CD4-positive, CD25-positive, alpha-beta regulatory T cell (primary cell): ENCODE measurements at regions not wholly inside any gene's neighbourhood (a gene's known extent, or its start where the extent isn't known, plus 50 kb on each side); places are given as distances from the start of the nearest gene placed in this dataset.

Experiments
- ATAC-seq, 2 donors: fragments of 150-1000 bp; cut with Tn5 transposase; one replicate each; pipeline ENCODE4 v1.10.0; 2021; ENCODE audit warnings: low read depth in 2 of 2, moderate number of reproducible peaks in 2 of 2, moderate library complexity in 1 of 2
- DNase-seq, 3 donors: peaks; one replicate each; pipeline versions ENCODE4 v3.0.0 to v3.0.0-alpha.2; 2012 to 2022; ENCODE audit warnings: mixed read lengths in 1 of 3
- H3K27ac ChIP-seq: one replicate; pipeline ENCODE4 v1.7.0; 2013; ENCODE audit warnings: mild to moderate bottlenecking, low read length; ENCODE audit not compliant: insufficient read depth, poor library complexity, severe bottlenecking
- H3K27me3 ChIP-seq: one replicate; pipeline ENCODE4 v1.7.0; 2013; ENCODE audit warnings: low read length; ENCODE audit not compliant: control insufficient read depth, insufficient read depth
- H3K36me3 ChIP-seq: one replicate; pipeline ENCODE4 v1.7.0; 2013; ENCODE audit warnings: mild to moderate bottlenecking, low read length, moderate library complexity; ENCODE audit not compliant: control insufficient read depth, insufficient read depth
- H3K4me1 ChIP-seq: 2 replicates; pipeline ENCODE4 v1.7.0; 2013; ENCODE audit warnings: mild to moderate bottlenecking, low read length; ENCODE audit not compliant: insufficient read depth, control insufficient read depth, poor library complexity, severe bottlenecking
- H3K4me3 ChIP-seq: one replicate; pipeline ENCODE4 v1.7.0; 2013; ENCODE audit warnings: low read depth, mild to moderate bottlenecking, low read length, moderate library complexity
- H3K9me3 ChIP-seq, 2 experiments: 1 replicate in 1 of 2; 2 replicates in 1 of 2; pipeline ENCODE4 v1.7.0; 2013; ENCODE audit warnings: low read length in 2 of 2, mild to moderate bottlenecking in 1 of 2, moderate library complexity in 1 of 2; ENCODE audit not compliant: control insufficient read depth in 2 of 2
- H3K27ac Mint-ChIP-seq, 3 donors: one replicate each; pipeline ENCODE4 v1.8.0; 2020 to 2022; ENCODE audit warnings: mild to moderate bottlenecking in 3 of 3, mixed read lengths in 3 of 3, moderate library complexity in 2 of 3
- H3K27me3 Mint-ChIP-seq: one replicate; pipeline ENCODE4 v1.8.0; 2022; ENCODE audit warnings: mild to moderate bottlenecking, mixed read lengths
- H3K36me3 Mint-ChIP-seq: one replicate; pipeline ENCODE4 v1.8.0; 2020; ENCODE audit warnings: mixed read lengths
- H3K4me1 Mint-ChIP-seq, 4 donors: one replicate each; pipeline ENCODE4 v1.8.0; 2020 to 2022; ENCODE audit warnings: mixed read lengths in 4 of 4, mild to moderate bottlenecking in 1 of 4
- H3K4me3 Mint-ChIP-seq, 4 donors: one replicate each; pipeline ENCODE4 v1.8.0; 2020 to 2022; ENCODE audit warnings: mild to moderate bottlenecking in 4 of 4, mixed read lengths in 4 of 4, moderate library complexity in 3 of 4
- H3K9me3 Mint-ChIP-seq, 7 donors: one replicate each; pipeline ENCODE4 v1.8.0; 2020 to 2022; ENCODE audit warnings: mixed read lengths in 7 of 7, mild to moderate bottlenecking in 3 of 7, moderate library complexity in 2 of 7

- Mint-ChIP-seq H3K4me1 (no peaks in the 10 kb centered on the region), H3K27me3 (no peaks in the 10 kb centered on the region), H3K27ac (no peak overlapping the region), H3K4me3 (no peak overlapping the region), H3K9me3 (peaks cover 0 to 17% (median 6%) of the 10 kb centered on the region in 7 donors), H3K36me3 (no peaks in the 10 kb centered on the region)
- no peak overlapping the region for H3K27ac ChIP-seq
- H3K36me3 ChIP-seq = no peaks in the 10 kb centered on the region
- H3K4me3 ChIP-seq = no peak overlapping the region
- ATAC-seq (no peak), DNase-seq (no peak)
- H3K4me1 ChIP-seq = no peaks in the 10 kb centered on the region
- peaks cover 0 to 2% of the 10 kb centered on the region in 2 experiments for H3K9me3 ChIP-seq
- no peaks in the 10 kb centered on the region for H3K27me3 ChIP-seq
These were observed 623.9 kb downstream of the CENPC start for GRCh38 chr4:66921433-66921832.

GRCh38 chr4:66920514-66920913, 624.8 kb downstream of the CENPC start:
- H3K27ac ChIP-seq = no peak overlapping the region
- Mint-ChIP-seq H3K4me1 (no peaks in the 10 kb centered on the region), H3K27ac (no peak overlapping the region), H3K9me3 (peaks cover 0 to 24% (median 6%) of the 10 kb centered on the region in 7 donors), H3K27me3 (no peaks in the 10 kb centered on the region), H3K36me3 (no peaks in the 10 kb centered on the region), H3K4me3 (no peak overlapping the region)
- H3K4me3 ChIP-seq = no peak overlapping the region
- H3K9me3 ChIP-seq = peaks cover 0 to 2% of the 10 kb centered on the region in 2 experiments
- ATAC-seq (no peak), DNase-seq (no peak)
- no peaks in the 10 kb centered on the region for H3K4me1 ChIP-seq
- no peaks in the 10 kb centered on the region for H3K36me3 ChIP-seq
- no peaks in the 10 kb centered on the region for H3K27me3 ChIP-seq

GRCh38 chr4:66911880-66912279, 633.4 kb downstream of the CENPC start:
- Mint-ChIP-seq H3K27me3 (peaks cover 4% of the 10 kb centered on the region), H3K4me3 (no peak overlapping the region), H3K36me3 (no peaks in the 10 kb centered on the region), H3K27ac (no peak overlapping the region), H3K4me1 (no peaks in the 10 kb centered on the region), H3K9me3 (peaks cover 0 to 18% (median 2%) of the 10 kb centered on the region in 7 donors)
- H3K4me3 ChIP-seq = no peak overlapping the region
- H3K9me3 ChIP-seq = peaks cover 0 to 1% of the 10 kb centered on the region in 2 experiments
- ATAC-seq = no peak
- H3K27me3 ChIP-seq = no peaks in the 10 kb centered on the region
- H3K36me3 ChIP-seq = no peaks in the 10 kb centered on the region
- H3K27ac ChIP-seq = no peak overlapping the region
- no peaks in the 10 kb centered on the region for H3K4me1 ChIP-seq
- DNase-seq = no peak

GRCh38 chr4:66906314-66906713, 639.0 kb downstream of the CENPC start:
- Mint-ChIP-seq H3K36me3 (no peaks in the 10 kb centered on the region), H3K27ac (no peak overlapping the region), H3K4me3 (no peak overlapping the region), H3K4me1 (no peaks in the 10 kb centered on the region), H3K9me3 (peaks cover 0 to 13% (median 2%) of the 10 kb centered on the region in 7 donors), H3K27me3 (no peaks in the 10 kb centered on the region)
- Histone ChIP-seq H3K27ac (no peak overlapping the region), H3K27me3 (no peaks in the 10 kb centered on the region), H3K4me1 (no peaks in the 10 kb centered on the region), H3K4me3 (no peak overlapping the region), H3K9me3 (no peaks in the 10 kb centered on the region), H3K36me3 (no peaks in the 10 kb centered on the region)
- ATAC-seq (no peak), DNase-seq (no peak)

GRCh38 chr4:66899422-66900065, 645.8 kb downstream of the CENPC start:
- ATAC-seq = no peak
- Mint-ChIP-seq H3K9me3 (peaks cover 0 to 3% (median 0%) of the 10 kb centered on the region in 7 donors), H3K27me3 (no peaks in the 10 kb centered on the region), H3K27ac (no peak overlapping the region), H3K36me3 (no peaks in the 10 kb centered on the region), H3K4me3 (no peak overlapping the region), H3K4me1 (peaks cover 0 to 5% (median 0%) of the 10 kb centered on the region in 4 donors)
- Histone ChIP-seq H3K27me3 (no peaks in the 10 kb centered on the region), H3K36me3 (no peaks in the 10 kb centered on the region), H3K4me1 (no peaks in the 10 kb centered on the region), H3K9me3 (peaks cover 0 to 5% of the 10 kb centered on the region in 2 experiments), H3K4me3 (no peak overlapping the region), H3K27ac (no peak overlapping the region)
- no peak for DNase-seq

GRCh38 chr4:66893807-66894206, 651.5 kb downstream of the CENPC start:
- DNase-seq (no peak), ATAC-seq (no peak)
- no peak overlapping the region for H3K4me3 ChIP-seq
- no peaks in the 10 kb centered on the region for H3K4me1 ChIP-seq
- H3K27me3 Mint-ChIP-seq = no peaks in the 10 kb centered on the region
- peaks cover 0 to 11% (median 6%) of the 10 kb centered on the region in 7 donors for H3K9me3 Mint-ChIP-seq
- no peak overlapping the region for H3K27ac Mint-ChIP-seq
- H3K27me3 ChIP-seq = no peaks in the 10 kb centered on the region
- no peaks in the 10 kb centered on the region for H3K36me3 ChIP-seq
- peaks cover 0 to 9% of the 10 kb centered on the region in 2 experiments for H3K9me3 ChIP-seq
- H3K4me3 Mint-ChIP-seq = no peak overlapping the region
- no peak overlapping the region for H3K27ac ChIP-seq
- peaks cover 0 to 5% (median 0%) of the 10 kb centered on the region in 4 donors for H3K4me1 Mint-ChIP-seq
- no peaks in the 10 kb centered on the region for H3K36me3 Mint-ChIP-seq

GRCh38 chr4:66887061-66887460, 658.2 kb downstream of the CENPC start:
- H3K27ac Mint-ChIP-seq = no peak overlapping the region
- no peaks in the 10 kb centered on the region for H3K4me1 Mint-ChIP-seq
- H3K4me3 Mint-ChIP-seq = no peak overlapping the region
- no peak overlapping the region for H3K27ac ChIP-seq
- no peak for DNase-seq
- no peaks in the 10 kb centered on the region for H3K27me3 Mint-ChIP-seq
- H3K4me1 ChIP-seq = no peaks in the 10 kb centered on the region
- peaks cover 0 to 16% (median 4%) of the 10 kb centered on the region in 7 donors for H3K9me3 Mint-ChIP-seq
- H3K36me3 Mint-ChIP-seq = no peaks in the 10 kb centered on the region
- no peak for ATAC-seq
- H3K9me3 ChIP-seq = peaks cover under 1 to 2% of the 10 kb centered on the region in 2 experiments
- H3K4me3 ChIP-seq = no peak overlapping the region
- H3K36me3 ChIP-seq = no peaks in the 10 kb centered on the region
- no peaks in the 10 kb centered on the region for H3K27me3 ChIP-seq

GRCh38 chr4:66885501-66886165, 659.7 kb downstream of the CENPC start:
- Mint-ChIP-seq H3K36me3 (no peaks in the 10 kb centered on the region), H3K27me3 (no peaks in the 10 kb centered on the region), H3K27ac (no peak overlapping the region), H3K4me1 (no peaks in the 10 kb centered on the region), H3K9me3 (peaks cover 0 to 18% (median 4%) of the 10 kb centered on the region in 7 donors), H3K4me3 (no peak overlapping the region)
- Histone ChIP-seq H3K27ac (no peak overlapping the region), H3K36me3 (no peaks in the 10 kb centered on the region), H3K4me1 (no peaks in the 10 kb centered on the region), H3K9me3 (peaks cover 0 to 5% of the 10 kb centered on the region in 2 experiments), H3K27me3 (no peaks in the 10 kb centered on the region), H3K4me3 (no peak overlapping the region)
- DNase-seq (no peak), ATAC-seq (no peak)
